A549 (cell line): ENCODE measurements at regions not wholly inside any gene's neighbourhood (a gene's known extent, or its start where the extent isn't known, plus 50 kb on each side); places are given as distances from the start of the nearest gene placed in this dataset.

Experiments used
- ATAC-seq, 2 experiments: fragments of 200-7000 bp in 1 of 2; fragments of >200 bp in 1 of 2; cut with Nextera tagmentation in 1 of 2; cut with Tn5 transposase in 1 of 2; 3 replicates each; pipeline versions ENCODE4 v1.8.0 to v1.9.1; 2018 to 2020; ENCODE audit warnings: mild to moderate bottlenecking in 1 of 2, moderate library complexity in 1 of 2
- CTCF ChIA-PET: fragments of 300-600 bp; sonication (Branson Sonifier 250); formaldehyde crosslinking; extraction: SDS; loops from one replicate; lab custom pipeline; 2021; ENCODE audit warnings: antibody characterized with exemption, inconsistent platforms; lab: Yijun Ruan, JAX
- POLR2A ChIA-PET: fragments of 350-600 bp; formaldehyde crosslinking; extraction: SDS; loops from one replicate; lab custom pipeline; 2021; ENCODE audit warnings: antibody characterized with exemption, inconsistent platforms; lab: Yijun Ruan, JAX
- DNase-seq, 2 experiments: peaks; one replicate each; pipeline versions ENCODE4 v3.0.0 to v3.0.0-alpha.2; 2011 to 2016; ENCODE audit warnings: low read depth in 1 of 2, low spot score in 1 of 2
- FAIRE-seq: peaks from 2 replicates; lab custom pipeline; 2011; peaks lifted over from hg19 to GRCh38; lab: Jason Lieb, UNC
- H3K27ac ChIP-seq, 2 experiments: fragments of >200 bp; sonication (Bioruptor Twin); formaldehyde crosslinking; 3 replicates each; pipeline ENCODE4 v1.5.1; 2016 to 2017
- H3K4me1 ChIP-seq: fragments of >200 bp; sonication (Bioruptor Twin); formaldehyde crosslinking; 3 replicates; pipeline ENCODE4 v1.6.1; 2016
- H3K4me2 ChIP-seq: fragments of >200 bp; sonication (Bioruptor Twin); formaldehyde crosslinking; 3 replicates; pipeline ENCODE4 v1.6.1; 2016
- H3K4me3 ChIP-seq: fragments of >200 bp; sonication (Bioruptor Twin); formaldehyde crosslinking; 3 replicates; pipeline ENCODE4 v1.5.1; 2016
- H3K9me3 ChIP-seq: fragments of >200 bp; sonication (Bioruptor Twin); formaldehyde crosslinking; 3 replicates; pipeline ENCODE4 v1.6.1; 2016
- ATOH8 ChIP-seq: fragments of 250-450 bp; sonication (Bioruptor Pico); IDR thresholded peaks from 2 replicates; pipeline ENCODE4 v1.5.0; 2020; ENCODE audit warnings: low read depth, mild to moderate bottlenecking, moderate library complexity
- BCL3 ChIP-seq: fragments of >200 bp; sonication (Bioruptor Twin); formaldehyde crosslinking; IDR thresholded peaks from 3 replicates; pipeline ENCODE4 v1.6.1; 2016
- BHLHE40 ChIP-seq: IDR thresholded peaks from 2 replicates; pipeline ENCODE4 v1.6.1; 2012; ENCODE audit warnings: low read depth, low read length, inconsistent platforms
- CBX8 ChIP-seq: fragments of 200-600 bp; sonication (generic); IDR thresholded peaks from 2 replicates; pipeline ENCODE4 v1.6.1; 2016
- CEBPB ChIP-seq, 2 experiments: fragments of >200 bp in 1 of 2; sonication (Bioruptor Twin) in 1 of 2; formaldehyde crosslinking in 1 of 2; IDR thresholded peaks; 2 replicates each; pipeline ENCODE4 v1.6.1; 2012 to 2016
- CHD2 ChIP-seq: fragments of 150-350 bp; IDR thresholded peaks from 2 replicates; pipeline ENCODE4 v1.6.1; 2014; ENCODE audit warnings: low read length; ENCODE audit not compliant: partially characterized antibody
- EHF ChIP-seq: fragments of 250-450 bp; sonication (Bioruptor Pico); IDR thresholded peaks from 2 replicates; pipeline ENCODE4 v1.5.0; 2020; ENCODE audit warnings: mild to moderate bottlenecking
- EHMT2 ChIP-seq: fragments of 200-600 bp; sonication (generic); IDR thresholded peaks from 2 replicates; pipeline ENCODE4 v1.6.1; 2016; ENCODE audit warnings: antibody characterized with exemption, low read depth, mild to moderate bottlenecking, moderate library complexity
- EP300 ChIP-seq, 2 experiments: fragments of >200 bp; sonication (Bioruptor Twin); formaldehyde crosslinking; IDR thresholded peaks; 2 replicates in 1 of 2; 3 replicates in 1 of 2; pipeline ENCODE4 v1.6.1; 2016 to 2017
- FOSL2 ChIP-seq, 2 experiments: fragments of 450-650 bp in 1 of 2; fragments of >200 bp in 1 of 2; sonication (Bioruptor Twin) in 1 of 2; formaldehyde crosslinking; IDR thresholded peaks; 2 replicates each; pipeline versions ENCODE4 v1.5.0 to v1.6.1; 2016 to 2020; ENCODE audit warnings: mild to moderate bottlenecking in 1 of 2, moderate library complexity in 1 of 2
- HES2 ChIP-seq: fragments of >200 bp; sonication (Bioruptor Twin); formaldehyde crosslinking; IDR thresholded peaks from 2 replicates; pipeline ENCODE4 v1.6.1; 2016
- HEYL ChIP-seq: fragments of 250-450 bp; sonication (Bioruptor Pico); IDR thresholded peaks from 2 replicates; pipeline ENCODE4 v1.8.0; 2021; ENCODE audit warnings: mild to moderate bottlenecking, moderate library complexity
- HMGXB4 ChIP-seq: fragments of 250-450 bp; sonication (Bioruptor Pico); IDR thresholded peaks from 2 replicates; pipeline ENCODE4 v1.5.0; 2021; ENCODE audit warnings: mild to moderate bottlenecking, moderate library complexity, borderline replicate concordance
- HOXA7 ChIP-seq: fragments of 250-450 bp; sonication (Bioruptor Pico); IDR thresholded peaks from 2 replicates; pipeline ENCODE4 v1.5.0; 2020; ENCODE audit warnings: mild to moderate bottlenecking, moderate library complexity
- JUN ChIP-seq, 2 experiments: fragments of >200 bp; sonication (Bioruptor Twin); formaldehyde crosslinking; IDR thresholded peaks; 2 replicates in 1 of 2; 3 replicates in 1 of 2; pipeline ENCODE4 v1.6.1; 2016 to 2017
- MAX ChIP-seq: IDR thresholded peaks from 2 replicates; pipeline ENCODE4 v1.6.1; 2012
- NFE2L2 ChIP-seq: fragments of 150-350 bp; conservative IDR thresholded peaks from 2 replicates; pipeline ENCODE4 v1.6.1; 2014; ENCODE audit warnings: low read length
- NR3C1 ChIP-seq: fragments of >200 bp; sonication (Bioruptor Twin); formaldehyde crosslinking; IDR thresholded peaks from 3 replicates; pipeline ENCODE4 v1.6.1; 2017
- PHF8 ChIP-seq: fragments of 200-600 bp; sonication (generic); IDR thresholded peaks from 2 replicates; pipeline ENCODE4 v1.6.1; 2016; ENCODE audit warnings: low read depth, mild to moderate bottlenecking, antibody characterized with exemption, moderate library complexity, borderline replicate concordance
- RAD21 ChIP-seq, 2 experiments: fragments of >200 bp in 1 of 2; sonication (Bioruptor Twin) in 1 of 2; formaldehyde crosslinking in 1 of 2; IDR thresholded peaks in 1 of 2; conservative IDR thresholded peaks in 1 of 2; 2 replicates in 1 of 2; 3 replicates in 1 of 2; pipeline ENCODE4 v1.6.1; 2012 to 2018; ENCODE audit warnings: inconsistent platforms in 1 of 2
- SMC3 ChIP-seq: fragments of >200 bp; sonication (Bioruptor Twin); formaldehyde crosslinking; IDR thresholded peaks from 3 replicates; pipeline ENCODE4 v1.6.1; 2018; ENCODE audit warnings: inconsistent platforms
- TP53 ChIP-seq: fragments of 250-450 bp; sonication (Bioruptor Pico); IDR thresholded peaks from 2 replicates; pipeline ENCODE4 v1.5.0; 2021; ENCODE audit warnings: mild to moderate bottlenecking, moderate library complexity
- USF2 ChIP-seq: fragments of 450-650 bp; IDR thresholded peaks from 2 replicates; pipeline ENCODE4 v1.6.1; 2014; ENCODE audit warnings: antibody characterized with exemption
- ZC3H11A ChIP-seq: fragments of 450-650 bp; IDR thresholded peaks from 2 replicates; pipeline ENCODE4 v1.6.1; 2014; ENCODE audit warnings: antibody characterized with exemption, mild to moderate bottlenecking
- ZSCAN20 ChIP-seq: fragments of 250-450 bp; sonication (Bioruptor Pico); IDR thresholded peaks from 2 replicates; pipeline ENCODE4 v1.8.0; 2022; ENCODE audit warnings: mild to moderate bottlenecking, moderate library complexity
- WGBS: methylation state at CpG from one replicate; pipeline ENCODE4 v1.1.6; 2017; ENCODE audit errors: missing lambda C conversion rate; 5-methylcytosine and 5-hydroxymethylcytosine counted together

GRCh38 chr6:87860902-87861301 is 158.9 kb upstream of the AKIRIN2 start:
- H3K4me2 ChIP-seq, result no peak overlapping the region
- TF ChIP-seq EP300 (IDR thresholded peaks at IDR 0.05), result no peak
- no peak overlapping the region for H3K27ac ChIP-seq
- 53% methylated on average over 2 of the region's 2 CpGs for WGBS
- no peak for ATAC-seq
- no peaks in the 10 kb centered on the region for H3K4me1 ChIP-seq
- H3K4me3 ChIP-seq, result no peak overlapping the region
- CTCF ChIA-PET, result no interaction called here
- POLR2A ChIA-PET, result no interaction called here
- DNase-seq, result no peak
- H3K9me3 ChIP-seq, result no peaks in the 10 kb centered on the region; the same call in 2 of the 3 replicates
- FAIRE-seq, result no peak

- no peak overlapping the region for H3K4me3 ChIP-seq
- H3K9me3 ChIP-seq, result no peaks in the 10 kb centered on the region; the same call in 2 of the 3 replicates
- no peak overlapping the region for H3K4me2 ChIP-seq
- no peak for ATAC-seq
- no peaks in the 10 kb centered on the region for H3K4me1 ChIP-seq
- H3K27ac ChIP-seq, result no peak overlapping the region
- no peak for DNase-seq
- ChIA-PET CTCF (no interaction called here), POLR2A (no interaction called here)
- FAIRE-seq, result no peak
- TF ChIP-seq PHF8 (no peak), MAX (no peak), HOXA7 (CRISPR knock-in tag) (no peak), NR3C1 (no peak), BHLHE40 (no peak), USF2 (no peak), ZC3H11A (no peak), HEYL (no peak), EHF (CRISPR knock-in tag) (no peak), NFE2L2 (no peak)
- WGBS, result 45% methylated on average over 1 of the region's 1 CpG
These were observed 156.4 kb upstream of the AKIRIN2 start for GRCh38 chr6:87858440-87858839.

- Histone ChIP-seq H3K4me3 (no peak overlapping the region), H3K4me1 (no peaks in the 10 kb centered on the region), H3K27ac (no peak overlapping the region), H3K4me2 (no peak overlapping the region), H3K9me3 (no peaks in the 10 kb centered on the region)
- ATAC-seq (no peak), DNase-seq (no peak), FAIRE-seq (no peak)
- 86% methylated on average over 4 of the region's 4 CpGs for WGBS
- no peak for TF ChIP-seq ATOH8
- TF ChIP-seq MAX, result no peak
- TF ChIP-seq CEBPB (IDR thresholded peaks at IDR 0.05), result no peak
- TF ChIP-seq TP53 (CRISPR knock-in tag), result no peak
- TF ChIP-seq JUN (IDR thresholded peaks at IDR 0.05), result no peak
- TF ChIP-seq CBX8, result no peak
- TF ChIP-seq SMC3, result no peak
- POLR2A ChIA-PET, result no interaction called here
- CTCF ChIA-PET, result no interaction called here
These were observed 149.8 kb upstream of the AKIRIN2 start for GRCh38 chr6:87851674-87852299.

- CTCF ChIA-PET, result interaction anchor here (0.9 kb wide), 1 partner anchor 25 kb away, joined by 3 read pairs; no protein-coding TSS in a partner anchor
- no peak for ATAC-seq
- Histone ChIP-seq H3K4me1 (no peaks in the 10 kb centered on the region), H3K9me3 (no peaks in the 10 kb centered on the region), H3K4me3 (no peak overlapping the region), H3K4me2 (no peak overlapping the region), H3K27ac (no peak overlapping the region)
- FAIRE-seq, result no peak
- TF ChIP-seq RAD21 (conservative IDR thresholded peaks at IDR 0.05 in 1 of 2, IDR thresholded peaks at IDR 0.05 in 1 of 2) (no peak), TP53 (CRISPR knock-in tag) (no peak), HMGXB4 (CRISPR knock-in tag) (no peak), FOSL2 (IDR thresholded peaks at IDR 0.05) (no peak), FOSL2 (CRISPR knock-in tag; IDR thresholded peaks at IDR 0.05) (no peak), CHD2 (no peak), ZSCAN20 (CRISPR knock-in tag) (no peak), HES2 (no peak), EHMT2 (no peak), BCL3 (no peak)
- 72% methylated on average over 3 of the region's 3 CpGs for WGBS
- DNase-seq, result no peak
- POLR2A ChIA-PET, result no interaction called here
These were observed 146.6 kb upstream of the AKIRIN2 start for GRCh38 chr6:87848616-87849015.
